T-helper 9 cell (primary cell): ENCODE measurements at regions not wholly inside any gene's neighbourhood (a gene's known extent, or its start where the extent isn't known, plus 50 kb on each side); places are given as distances from the start of the nearest gene placed in this dataset.

Experiments
- DNase-seq: peaks from one replicate; pipeline ENCODE4 v3.0.0-alpha.2; 2020

- no peak for DNase-seq
Measured at GRCh38 chrX:69362856-69363255, 141.3 kb upstream of the NALF2 start.

GRCh38 chrX:69362354-69362753 is 141.8 kb upstream of the NALF2 start:
- no peak for DNase-seq

DNA sequence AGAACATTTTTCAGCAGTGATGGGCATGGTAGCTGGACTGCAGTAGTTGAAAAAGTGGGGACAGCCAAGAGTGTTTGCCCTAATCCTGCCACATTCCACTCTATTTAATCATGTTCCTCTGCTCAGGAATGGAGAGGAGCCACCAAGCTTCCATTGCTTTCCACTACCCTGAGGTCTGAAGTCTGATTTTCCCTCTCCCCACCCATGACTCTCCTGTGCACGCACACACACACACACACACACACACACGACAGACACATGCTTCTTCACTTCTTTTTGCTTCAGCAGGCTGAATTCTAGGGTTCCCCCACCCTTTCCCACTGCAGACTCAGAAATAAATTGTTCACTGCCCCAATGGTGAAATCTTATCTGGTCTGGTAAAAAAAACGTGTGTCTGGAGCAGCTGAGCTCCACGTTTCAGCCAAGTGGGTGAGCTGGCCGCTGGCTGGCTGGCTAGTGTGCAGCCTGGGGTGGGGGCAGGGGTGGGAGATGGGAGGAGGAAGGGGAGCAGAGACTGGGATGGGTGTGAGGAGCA is 142.7 kb upstream of the NALF2 start:
- no peak for DNase-seq

DNA sequence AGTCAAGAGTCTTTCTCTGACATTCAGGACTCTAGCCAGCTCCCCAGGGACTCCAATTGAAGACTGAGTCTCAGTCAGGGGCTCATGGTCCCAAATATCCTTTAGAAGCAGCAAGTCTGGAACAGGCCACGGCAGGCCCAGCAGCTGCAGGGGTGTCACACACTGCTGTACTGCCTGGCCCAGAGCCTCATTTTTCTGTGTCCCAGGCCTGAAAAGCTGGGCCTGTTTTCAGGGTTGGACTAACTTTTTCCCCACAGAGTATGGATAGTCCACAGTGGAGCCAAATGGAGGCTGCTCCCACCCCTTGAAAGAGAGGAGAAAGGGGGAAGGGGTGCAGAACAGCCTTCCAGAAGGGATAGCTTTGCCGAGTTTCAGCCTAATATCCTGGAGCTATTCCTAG is 146.8 kb upstream of the NALF2 start:
- no peak for DNase-seq

DNA sequence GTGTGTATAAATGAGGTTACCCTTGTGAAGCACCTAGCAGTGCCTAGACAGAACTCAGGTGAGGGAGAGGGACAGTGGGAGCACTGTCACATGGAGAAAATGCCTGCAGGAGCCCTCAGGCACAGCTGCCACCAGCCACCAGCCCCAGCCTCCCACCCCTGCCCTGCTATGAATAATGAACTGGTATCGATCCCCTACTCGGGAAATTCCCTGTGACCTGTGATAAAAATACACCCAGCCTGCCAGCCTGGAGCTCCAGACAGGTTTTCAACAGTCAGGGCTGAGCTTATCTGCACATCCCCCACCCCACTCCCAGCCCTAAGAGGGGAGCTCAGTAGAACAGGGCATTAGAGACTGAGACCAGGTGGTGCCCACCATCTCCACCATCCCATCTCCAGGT is 159.6 kb upstream of the PJA1 start:
- no peak for DNase-seq

DNA sequence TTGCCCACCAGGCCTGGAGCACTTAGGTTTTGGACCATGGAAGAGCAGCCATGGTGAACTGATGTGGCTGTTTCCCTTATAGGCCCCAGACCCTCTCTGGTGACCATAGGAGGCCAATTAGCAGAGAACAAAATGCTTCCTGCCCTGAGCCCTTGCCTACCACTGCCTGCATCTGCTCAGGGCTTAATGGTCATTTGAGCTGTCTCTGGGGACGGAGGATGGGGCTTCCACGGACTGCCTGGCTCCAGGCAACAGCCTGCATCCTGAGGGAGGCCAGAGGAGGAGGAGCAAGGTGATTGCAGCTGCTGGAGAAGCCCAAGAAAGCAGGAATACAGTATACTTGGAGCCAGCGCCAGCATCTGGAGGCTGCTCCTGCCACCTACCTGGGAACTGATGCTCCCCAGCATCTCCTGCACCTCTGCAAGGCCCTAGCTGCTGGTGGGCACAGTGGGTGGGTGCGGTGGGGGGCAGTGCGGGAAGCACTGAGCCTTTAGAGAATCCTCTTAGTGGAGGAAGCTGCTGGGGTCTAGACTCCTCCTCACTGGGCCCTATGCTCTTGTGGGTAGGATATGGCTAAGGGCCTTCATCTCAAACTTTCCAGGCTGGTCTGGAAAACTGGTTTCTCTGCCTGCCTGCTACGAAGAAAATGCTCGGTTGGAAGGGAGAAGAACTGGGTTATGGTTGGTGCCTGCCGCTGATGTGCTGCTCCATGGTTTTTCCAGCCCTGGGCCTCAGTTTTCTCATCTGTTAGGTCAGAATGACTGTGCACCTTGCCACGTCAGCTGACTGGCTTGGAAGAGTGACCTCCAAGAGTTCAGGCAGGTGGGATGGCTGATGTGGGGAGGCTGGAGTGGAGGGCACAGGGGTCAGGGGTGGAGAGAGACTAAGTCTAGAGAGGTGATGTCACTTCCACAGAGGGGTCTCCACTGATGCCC is 158.8 kb upstream of the PJA1 start:
- no peak for DNase-seq

GRCh38 chrX:69321789-69322188 is 156.5 kb upstream of the PJA1 start:
- no peak for DNase-seq

- no peak for DNase-seq
Measured at GRCh38 chrX:69321006-69321655, 155.9 kb upstream of the PJA1 start.

- DNase-seq: no peak
Measured at GRCh38 chrX:69320116-69320515, 154.9 kb upstream of the PJA1 start.

DNA sequence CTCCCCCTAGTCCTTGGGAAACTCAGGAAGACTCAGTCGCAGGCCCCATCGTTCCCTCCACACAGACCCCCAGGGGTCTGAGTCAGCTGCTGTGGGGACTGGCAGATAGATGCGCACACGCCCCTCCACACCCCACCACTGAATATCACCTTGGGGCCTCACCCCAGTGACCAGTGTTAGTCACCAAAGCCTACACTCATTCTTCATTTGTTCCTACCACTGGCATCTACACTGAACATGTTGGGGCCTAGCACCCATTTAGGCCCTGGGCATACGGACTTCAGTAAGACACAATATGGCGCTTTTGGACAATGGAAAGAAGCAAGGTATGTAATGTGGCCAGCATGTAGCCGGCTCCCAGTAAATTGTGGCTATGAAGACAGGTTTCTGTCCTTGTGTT is 154.1 kb upstream of the PJA1 start:
- no peak for DNase-seq

- DNase-seq: no peak
Measured at GRCh38 chrX:69318651-69319340, 153.5 kb upstream of the PJA1 start.

GRCh38 chrX:69317721-69318120 is 152.5 kb upstream of the PJA1 start:
- no peak for DNase-seq

DNA sequence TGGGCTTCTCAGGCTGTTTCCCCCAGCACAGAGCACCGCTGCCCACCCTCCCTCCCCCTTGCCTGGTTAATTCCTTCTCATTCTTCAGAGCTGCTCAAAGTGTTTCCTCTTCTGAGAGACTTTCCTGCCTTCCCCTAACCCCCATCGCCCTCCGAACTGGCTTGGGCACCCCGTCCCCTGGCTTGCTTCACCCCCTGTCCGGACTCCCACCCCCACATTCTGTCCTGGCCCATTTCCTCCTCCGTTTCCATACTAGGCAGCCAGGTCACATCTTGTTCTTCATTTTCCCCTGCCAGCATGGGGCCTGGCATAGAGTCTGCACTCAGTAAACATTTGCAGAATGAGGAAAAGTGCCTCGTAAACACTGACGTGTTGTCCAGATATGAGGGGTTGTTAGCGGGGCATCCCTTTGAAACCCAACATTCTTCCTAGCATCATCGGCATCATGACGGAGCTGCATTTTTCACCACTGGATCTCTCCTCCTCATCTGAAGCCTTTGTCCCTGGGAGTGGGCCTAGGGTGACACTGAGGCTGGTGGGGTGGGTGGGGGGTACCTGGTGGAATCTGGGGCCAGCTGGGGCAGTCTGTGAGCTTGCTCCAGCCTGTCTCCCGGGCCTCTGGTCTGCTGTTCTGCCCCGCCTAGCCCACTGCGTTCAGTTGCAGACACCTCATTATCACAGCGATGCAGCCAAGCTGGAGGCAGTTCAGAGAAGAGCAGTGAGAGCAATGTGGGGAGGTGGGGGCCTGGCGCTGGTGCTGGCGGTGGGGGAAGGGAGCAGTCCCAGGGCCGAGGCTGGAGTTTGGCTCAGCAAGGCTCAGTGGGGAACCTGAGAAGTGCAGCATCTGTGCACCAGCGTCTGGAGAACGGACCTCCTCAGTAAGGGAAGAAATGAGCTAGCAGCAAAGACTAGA is 149.4 kb upstream of the PJA1 start:
- no peak for DNase-seq

DNA sequence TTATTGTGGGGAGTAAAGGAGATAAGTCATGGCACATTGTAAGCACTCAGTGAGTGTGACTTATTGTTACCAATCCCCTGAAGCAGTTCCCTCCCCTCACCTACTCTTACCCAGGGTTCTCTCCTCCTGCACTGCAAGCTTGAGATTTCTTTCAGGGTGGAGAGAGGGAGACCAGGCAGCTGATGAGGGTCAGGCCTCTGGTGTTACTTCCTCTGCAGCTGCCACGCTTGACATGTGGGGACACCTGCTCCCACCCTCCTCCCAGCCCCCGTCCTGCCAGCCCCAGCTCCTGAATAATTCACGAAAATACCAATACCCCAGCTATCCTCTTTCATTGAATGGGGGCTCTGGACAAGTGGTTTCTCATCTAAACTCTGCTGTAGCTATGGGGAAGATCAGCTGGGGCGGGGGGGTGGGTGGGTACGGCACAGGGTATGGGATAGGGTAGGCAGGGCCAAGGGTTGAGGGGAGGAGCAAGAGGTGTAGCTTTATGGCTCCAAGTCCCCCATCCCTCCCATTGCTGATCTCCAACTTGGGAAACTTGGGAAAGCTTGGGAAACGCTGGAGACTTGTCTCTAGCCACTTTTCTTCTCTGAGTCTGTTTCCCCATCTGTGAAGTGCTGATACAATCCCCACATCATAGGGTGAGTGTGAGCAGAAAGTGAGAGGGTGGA is 148.5 kb upstream of the PJA1 start:
- DNase-seq: no peak

DNA sequence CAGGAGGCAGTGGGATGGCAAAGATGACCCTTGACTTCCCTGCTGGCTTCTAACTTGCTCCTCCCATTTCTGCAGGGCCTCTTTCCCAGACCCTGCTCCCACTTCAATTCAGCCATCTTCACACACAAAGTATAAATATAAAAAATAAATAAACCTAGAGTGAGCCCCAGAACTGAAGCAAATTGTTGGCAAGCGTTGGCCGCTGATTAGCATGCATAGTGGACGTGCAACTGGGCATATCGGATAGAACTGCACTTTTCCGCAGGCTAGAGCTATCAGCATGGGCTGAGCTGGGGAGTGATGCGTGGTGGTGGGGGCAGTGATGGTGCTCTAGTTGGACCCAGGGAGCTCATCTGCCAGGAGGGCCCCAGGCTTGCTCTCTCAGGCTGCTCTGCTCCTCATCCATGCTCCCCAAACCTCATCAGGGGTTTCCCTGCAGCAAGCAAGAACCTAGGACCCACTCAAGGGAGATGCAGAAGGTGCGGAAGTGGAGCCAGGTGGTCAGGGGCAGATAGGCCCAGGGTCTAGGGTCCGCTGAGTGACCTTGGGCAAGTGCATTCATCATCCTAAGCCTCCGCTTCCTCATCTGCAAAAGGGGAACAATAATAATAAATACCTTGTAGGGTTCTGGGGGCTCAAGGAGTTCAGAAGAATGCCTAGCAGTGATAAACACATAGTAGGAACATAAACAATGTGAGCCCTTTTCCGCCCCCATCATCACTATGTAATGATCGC is 146.8 kb upstream of the PJA1 start:
- no peak for DNase-seq

- DNase-seq: no peak
Measured at GRCh38 chrX:69309074-69309792, 144.0 kb upstream of the PJA1 start.

- DNase-seq: no peak
Measured at GRCh38 chrX:69307756-69308155, 142.5 kb upstream of the PJA1 start.

DNA sequence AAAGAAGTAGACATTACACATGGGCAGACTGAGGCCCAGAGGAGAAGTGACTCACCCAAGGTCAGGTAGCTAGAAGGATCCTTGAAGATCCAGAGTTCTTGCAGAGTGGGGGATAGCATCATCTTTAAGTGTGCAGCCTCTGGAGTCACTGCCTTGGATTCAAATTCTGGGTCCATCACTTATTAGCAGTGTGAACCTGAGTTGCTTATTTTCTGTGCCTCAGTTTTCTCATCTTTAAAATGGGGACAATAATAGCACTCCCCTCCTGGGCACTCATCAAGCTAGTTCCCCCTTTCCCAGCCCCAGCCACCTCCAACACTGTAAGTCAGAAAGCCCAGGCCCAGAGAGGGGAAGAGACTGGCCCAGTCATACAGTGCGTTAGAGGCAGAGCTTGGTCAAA is 141.8 kb upstream of the PJA1 start:
- no peak for DNase-seq

DNA sequence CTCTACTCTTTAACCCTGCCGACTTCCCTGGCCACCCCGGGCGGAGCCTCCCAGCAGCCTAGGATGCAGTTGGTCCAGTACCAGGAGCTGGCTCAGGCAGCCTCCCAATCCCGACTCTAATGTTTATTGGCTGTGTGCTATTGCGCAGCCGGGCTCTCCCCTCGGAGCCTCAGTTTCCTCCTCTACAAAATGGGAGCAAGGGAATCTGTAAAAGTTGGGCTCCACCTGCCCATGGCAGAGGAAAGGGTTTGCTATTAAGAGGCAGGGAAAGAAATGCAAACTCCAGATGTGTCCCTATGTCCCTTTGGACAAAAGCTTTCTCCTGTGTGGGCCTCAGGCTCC is 140.8 kb upstream of the PJA1 start:
- DNase-seq: no peak

- no peak for DNase-seq
Measured at GRCh38 chrX:69305333-69306062, 140.2 kb upstream of the PJA1 start.
